DMS114 treated with DMSO at 0.1 percent for 48 hours (cell line): ENCODE measurements at regions not wholly inside any gene's neighbourhood (a gene's known extent, or its start where the extent isn't known, plus 50 kb on each side); places are given as distances from the start of the nearest gene placed in this dataset.
A peak's percentile ranks its signal among the peaks of the same experiment; 100 is the strongest.

Source experiments
- DNase-seq: peaks from one replicate; lab custom pipeline; 2025; ENCODE audit not compliant: unreplicated experiment; lab: John Stamatoyannopoulos, UW

DNA sequence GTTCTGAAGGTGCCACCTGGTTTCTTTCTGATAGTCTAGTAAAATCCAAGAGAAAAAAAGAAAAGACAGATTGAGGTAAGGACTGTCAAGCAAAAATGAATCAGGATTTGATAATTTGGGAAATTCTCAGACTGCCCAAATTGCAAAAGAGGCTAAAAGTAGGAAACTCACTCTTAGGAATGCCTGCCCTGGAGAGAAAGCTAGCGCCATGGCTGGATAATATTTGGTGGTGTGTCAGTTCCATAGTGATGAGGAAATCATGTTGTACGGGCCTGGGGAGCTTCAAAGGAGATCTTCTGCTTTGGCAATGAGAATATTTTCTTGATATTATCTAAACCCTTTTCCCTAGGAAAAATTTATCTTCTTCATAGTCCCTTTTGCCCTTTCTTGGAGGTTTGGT is 1008.1 kb upstream of the SLC10A2 start:
- no peak for DNase-seq

DNA sequence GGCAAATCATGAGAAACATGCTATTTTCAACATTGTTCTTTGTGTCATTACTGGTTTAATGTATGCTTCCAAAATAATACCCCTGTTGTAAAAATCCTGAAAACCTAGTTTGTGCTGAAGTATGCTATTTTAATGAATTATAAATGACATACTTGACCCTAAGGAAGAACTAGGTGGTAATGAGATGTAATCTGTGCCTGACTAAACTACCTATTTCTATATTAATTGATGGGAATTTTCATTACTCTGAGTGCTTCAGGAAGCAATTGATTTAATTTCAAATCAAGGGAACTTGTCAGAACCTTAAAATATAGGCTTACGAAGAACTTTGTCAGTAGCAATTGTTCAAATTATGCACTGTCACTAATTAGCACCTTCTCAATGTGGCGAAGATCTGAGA is 1005.6 kb upstream of the SLC10A2 start:
- no peak for DNase-seq

GRCh38 chr13:104065328-104065727 is 999.1 kb upstream of the SLC10A2 start:
- no peak for DNase-seq

- no peak for DNase-seq
Measured at GRCh38 chr13:104057861-104058260, 991.6 kb upstream of the SLC10A2 start.

DNA sequence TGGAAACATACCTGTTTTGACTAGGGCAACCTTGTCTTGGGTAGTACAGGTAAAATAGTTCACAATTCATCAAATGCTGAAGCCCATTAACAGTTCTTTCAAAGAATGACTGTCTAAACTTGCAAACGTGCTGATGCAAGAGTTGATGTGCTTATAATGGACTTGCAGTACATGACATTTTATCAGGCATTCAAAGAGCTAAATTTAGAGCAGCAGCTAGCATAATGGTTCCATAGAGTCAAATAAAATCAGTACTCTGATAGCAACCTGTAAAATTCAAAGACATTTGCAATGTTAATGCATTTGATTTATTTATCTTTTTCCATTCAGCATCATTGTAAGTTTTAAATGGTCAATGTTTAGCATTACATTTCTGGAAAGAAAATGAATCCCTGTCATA is 979.7 kb upstream of the SLC10A2 start:
- no peak for DNase-seq

- DNase-seq, result no peak
Measured at GRCh38 chr13:104043184-104043583, 977.0 kb upstream of the SLC10A2 start.

- no peak for DNase-seq
Measured at GRCh38 chr13:104034891-104035290, 968.7 kb upstream of the SLC10A2 start.

DNA sequence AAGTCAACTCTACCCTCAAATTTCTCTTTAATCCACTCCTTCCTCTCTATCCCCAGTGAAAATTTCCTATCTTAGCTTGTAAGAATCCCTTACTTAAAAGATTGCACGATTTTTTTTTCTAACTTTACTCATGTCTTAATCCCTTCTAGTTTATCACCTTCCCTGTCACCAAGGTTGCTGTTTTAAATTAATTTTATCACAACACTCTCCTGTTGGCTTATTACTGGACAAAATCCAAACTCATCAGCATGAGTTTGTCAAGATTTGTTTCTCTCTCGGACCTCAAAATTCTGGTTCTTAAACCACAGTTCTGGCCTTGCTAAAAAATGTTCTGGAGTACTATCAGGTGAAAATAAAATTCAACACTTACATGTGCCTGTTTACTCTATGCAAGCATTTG is 959.1 kb upstream of the SLC10A2 start:
- DNase-seq, result no peak

DNA sequence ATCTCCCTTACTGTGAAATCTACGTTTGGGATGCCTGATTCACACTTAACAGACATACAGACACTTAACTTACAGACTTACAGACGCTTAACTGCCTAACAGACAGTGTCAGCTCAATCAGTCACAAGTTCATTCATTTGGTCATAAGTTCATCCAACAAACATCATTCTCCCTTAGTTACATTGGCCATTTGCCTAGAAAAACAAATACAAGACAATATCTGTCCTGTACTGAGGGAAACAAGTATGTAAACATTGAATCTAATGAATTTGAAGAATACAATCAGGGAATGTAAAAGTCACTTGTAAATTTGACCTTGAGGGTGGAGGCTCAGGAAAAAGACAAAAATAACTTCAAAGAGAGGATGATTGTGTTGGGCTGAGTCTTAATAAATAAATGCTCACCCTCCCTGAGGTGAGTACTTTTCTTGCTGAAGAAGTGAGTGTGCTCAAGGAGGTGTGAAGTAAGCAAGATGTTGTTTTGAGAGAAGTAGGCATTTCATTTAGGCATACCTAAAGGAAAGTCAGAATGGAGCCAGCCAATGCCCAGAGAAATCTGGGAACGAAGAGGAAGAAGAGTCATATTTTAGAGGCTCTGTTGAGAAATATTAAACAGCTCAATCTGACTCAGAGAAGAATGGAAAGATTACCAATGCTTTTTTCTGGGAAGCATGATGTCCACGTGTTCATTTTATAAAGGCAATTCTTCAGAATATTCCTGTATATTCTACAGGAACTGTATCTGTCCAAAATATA is 958.4 kb upstream of the SLC10A2 start:
- no peak for DNase-seq

- no peak for DNase-seq
Measured at GRCh38 chr13:104021806-104022397, 955.7 kb upstream of the SLC10A2 start.

DNA sequence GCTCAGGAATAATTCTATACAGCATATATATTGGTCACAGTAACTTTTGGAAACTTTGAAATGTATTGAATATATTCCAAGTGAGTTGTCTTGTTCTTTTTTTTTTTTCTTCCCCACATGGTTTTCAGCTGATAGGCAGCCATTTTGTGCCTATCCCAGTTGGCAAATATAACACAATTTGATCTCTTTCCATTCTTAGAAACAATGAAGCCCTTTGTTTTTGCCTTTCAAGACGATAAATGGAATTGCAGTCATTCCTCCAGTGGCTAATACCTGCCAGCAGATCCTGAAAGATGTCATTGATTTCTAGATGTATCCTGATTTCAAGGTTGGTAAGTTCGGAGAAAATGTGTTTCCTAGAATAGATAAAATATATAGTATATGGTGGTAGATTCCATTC is 951.1 kb upstream of the SLC10A2 start:
- no peak for DNase-seq

DNA sequence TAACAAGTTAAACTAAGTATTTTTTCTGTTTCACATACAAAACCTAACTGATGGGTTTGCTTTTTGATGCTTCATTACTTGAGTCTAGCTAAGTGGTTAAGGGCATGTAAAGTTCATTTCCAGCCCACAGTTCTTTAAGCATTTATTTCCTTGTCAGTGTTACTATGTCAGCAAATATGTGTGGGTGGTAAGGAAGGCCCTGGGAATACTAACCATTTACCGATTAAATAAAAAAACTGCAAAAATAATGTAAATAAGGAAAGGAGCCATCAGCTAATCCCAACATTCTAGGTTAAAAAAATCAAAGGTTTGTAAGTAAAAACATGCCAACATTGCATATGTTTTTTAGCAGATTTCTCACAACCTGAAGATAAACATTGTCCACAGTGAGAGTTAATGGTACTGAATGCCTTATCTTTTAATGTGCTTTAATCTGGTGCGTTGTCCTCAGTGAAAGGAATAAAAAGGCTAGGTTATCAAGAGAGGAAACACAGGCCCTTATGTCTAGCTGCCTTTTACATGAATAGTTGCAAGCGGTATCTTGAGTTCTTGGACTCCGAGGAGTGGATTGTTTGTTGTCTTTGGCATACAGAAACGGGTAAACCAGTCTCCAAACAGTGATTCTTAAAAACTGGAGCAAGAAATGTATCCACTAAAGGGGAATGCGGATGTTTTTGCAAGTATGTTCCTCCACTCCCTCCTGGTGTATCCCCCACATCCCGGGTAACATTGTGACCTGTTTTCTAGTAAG is 949.6 kb upstream of the SLC10A2 start:
- DNase-seq, result peak; percentile 87

DNA sequence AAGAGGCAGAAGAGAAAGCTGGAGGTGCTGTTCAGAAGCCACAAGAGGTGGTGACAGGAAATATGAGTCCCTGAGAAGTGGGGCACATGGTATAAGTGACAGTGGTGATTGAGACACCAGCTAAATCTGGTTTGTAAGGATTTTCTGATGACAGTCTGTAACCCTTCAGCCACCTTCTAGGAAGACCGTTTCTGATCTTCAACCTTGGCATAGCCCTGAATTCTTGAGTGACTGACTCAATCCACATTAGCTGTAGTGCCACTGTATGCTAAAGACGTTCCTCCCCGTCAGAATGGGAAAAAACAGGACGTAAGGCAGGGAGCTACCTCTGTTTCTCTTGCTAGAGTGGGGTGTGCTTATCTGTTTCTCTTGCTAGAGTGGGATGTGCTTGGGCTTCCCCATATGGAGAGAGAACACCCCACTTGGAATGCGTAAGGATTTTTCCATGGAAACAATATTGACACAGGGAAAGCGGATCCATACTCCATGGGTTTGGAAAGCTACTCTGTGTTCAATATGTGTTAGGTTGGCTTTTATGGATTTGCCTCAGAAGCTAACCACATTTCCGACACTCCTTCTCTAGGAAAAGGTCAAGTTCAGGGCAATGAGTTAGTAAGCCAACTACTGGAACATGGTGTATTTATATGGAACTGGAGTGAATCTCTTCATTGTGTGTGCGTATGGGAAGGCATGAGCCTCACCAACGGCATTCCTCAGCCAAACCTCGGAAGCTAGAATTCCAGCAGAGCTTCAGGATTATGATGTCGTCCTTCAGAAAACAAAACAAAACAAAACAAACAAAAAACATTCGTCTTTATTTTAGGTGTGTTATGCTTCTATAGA is 948.8 kb upstream of the SLC10A2 start:
- peak; percentile 87 for DNase-seq

GRCh38 chr13:104011505-104012241 is 945.5 kb upstream of the SLC10A2 start:
- DNase-seq, result peak; percentile 78

GRCh38 chr13:104008541-104009435 is 942.6 kb upstream of the SLC10A2 start:
- DNase-seq, result peak; percentile 78

- DNase-seq, result no peak
Measured at GRCh38 chr13:104008075-104008474, 941.9 kb upstream of the SLC10A2 start.

DNA sequence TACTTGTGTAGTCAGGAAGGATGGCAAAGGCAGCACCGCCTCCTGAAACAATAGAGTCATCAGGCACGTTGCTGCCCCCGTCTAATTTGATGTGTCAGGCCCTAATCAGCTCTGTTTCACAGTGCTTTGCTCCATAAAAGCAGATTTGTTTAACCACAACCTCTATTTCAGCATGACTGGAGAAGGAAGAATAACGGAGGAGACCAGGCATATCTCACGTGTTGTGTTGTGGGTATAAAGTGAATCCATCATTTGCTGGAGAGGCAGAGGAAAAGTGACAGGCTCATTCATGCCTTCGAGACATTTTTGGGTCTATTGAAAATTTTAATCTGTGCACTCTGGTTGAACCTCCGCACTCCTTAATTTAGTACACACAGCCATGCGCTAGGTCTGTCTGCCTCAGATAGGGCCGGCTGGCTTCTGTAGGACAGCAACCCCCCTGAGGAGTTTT is 940.4 kb upstream of the SLC10A2 start:
- peak; percentile 98 for DNase-seq

GRCh38 chr13:104004572-104004971 is 938.4 kb upstream of the SLC10A2 start:
- DNase-seq, result no peak

GRCh38 chr13:104002216-104002615 is 936.0 kb upstream of the SLC10A2 start:
- DNase-seq, result no peak
